ENCODE measurements at regions not wholly inside any gene's neighbourhood (a gene's known extent, or its start where the extent isn't known, plus 50 kb on each side); places are given as distances from the start of the nearest gene placed in this dataset.

GRCh38 chr1:239436286-239436685 is 49.9 kb downstream of the CHRM3 start:
- DNase-seq, result no peak

GRCh38 chr1:239437822-239438221 is 51.5 kb downstream of the CHRM3 start:
- DNase-seq, result no peak

- DNase-seq, result no peak
Measured at GRCh38 chr1:239438891-239439290, 52.5 kb downstream of the CHRM3 start.

- DNase-seq, result no peak
Measured at GRCh38 chr1:239443361-239443760, 57.0 kb downstream of the CHRM3 start.

GRCh38 chr1:239446611-239447010 is 60.2 kb downstream of the CHRM3 start:
- DNase-seq, result no peak

GRCh38 chr1:239448911-239449310 is 62.5 kb downstream of the CHRM3 start:
- DNase-seq, result no peak

GRCh38 chr1:239455743-239456142 is 69.4 kb downstream of the CHRM3 start:
- DNase-seq, result no peak

GRCh38 chr1:239456788-239457187 is 70.4 kb downstream of the CHRM3 start:
- DNase-seq, result no peak

- no peak for DNase-seq
Measured at GRCh38 chr1:239457491-239458143, 71.2 kb downstream of the CHRM3 start.

GRCh38 chr1:239458144-239458500 is 71.8 kb downstream of the CHRM3 start:
- no peak for DNase-seq

GRCh38 chr1:239467730-239468129 is 81.4 kb downstream of the CHRM3 start:
- DNase-seq, result no peak

- DNase-seq, result no peak
Measured at GRCh38 chr1:239478069-239478468, 91.7 kb downstream of the CHRM3 start.

- no peak for DNase-seq
Measured at GRCh38 chr1:239483391-239483790, 97.0 kb downstream of the CHRM3 start.

- no peak for DNase-seq
Measured at GRCh38 chr1:239493811-239494414, 107.5 kb downstream of the CHRM3 start.

GRCh38 chr1:239505094-239505493 is 118.7 kb downstream of the CHRM3 start:
- no peak for DNase-seq

- no peak for DNase-seq
Measured at GRCh38 chr1:239507826-239508225, 121.5 kb downstream of the CHRM3 start.

GRCh38 chr1:239511875-239512274 is 125.5 kb downstream of the CHRM3 start:
- DNase-seq, result no peak

GRCh38 chr1:239516579-239516978 is 130.2 kb downstream of the CHRM3 start:
- DNase-seq, result no peak

- no peak for DNase-seq
Measured at GRCh38 chr1:239526391-239526790, 140.0 kb downstream of the CHRM3 start.

GRCh38 chr1:239527051-239527693 is 140.8 kb downstream of the CHRM3 start:
- no peak for DNase-seq

GRCh38 chr1:239536165-239536849 is 149.9 kb downstream of the CHRM3 start:
- no peak for DNase-seq

- no peak for DNase-seq
Measured at GRCh38 chr1:239537795-239538194, 151.4 kb downstream of the CHRM3 start.

GRCh38 chr1:239538239-239538988 is 152.0 kb downstream of the CHRM3 start:
- DNase-seq, result no peak

All from CD4-positive, alpha-beta T cell treated with Interleukin-1 beta for 1 hour (primary cell).